Lower leg skin (tissue), 4 donors: ENCODE measurements at regions not wholly inside any gene's neighbourhood (a gene's known extent, or its start where the extent isn't known, plus 50 kb on each side); places are given as distances from the start of the nearest gene placed in this dataset.

Experiments used
- DNase-seq, 2 donors: peaks; one replicate each; pipeline ENCODE4 v3.0.0-alpha.2; 2019; ENCODE audit warnings: low spot score in 2 of 2
- H3K4me3 ChIP-seq: fragments of 200-600 bp; sonication (generic); 2 replicates; pipeline ENCODE4 v1.5.1; 2017; ENCODE audit warnings: mild to moderate bottlenecking, low read depth; ENCODE audit not compliant: poor library complexity, severe bottlenecking
- CTCF ChIP-seq, 3 donors: fragments of 450-650 bp; IDR thresholded peaks; one replicate each; pipeline ENCODE4 v1.5.1; 2016; ENCODE audit warnings: antibody characterized with exemption in 3 of 3, mild to moderate bottlenecking in 3 of 3, moderate library complexity in 2 of 3
- POLR2A ChIP-seq, 2 donors: fragments of 450-650 bp; IDR thresholded peaks; one replicate each; pipeline ENCODE4 v1.6.1; 2016 to 2017; ENCODE audit warnings: antibody characterized with exemption in 2 of 2, mild to moderate bottlenecking in 1 of 2, moderate library complexity in 1 of 2
- WGBS, 2 donors: methylation state at CpG; one replicate each; pipeline ENCODE4 v1.1.5; 2018; 5-methylcytosine and 5-hydroxymethylcytosine counted together
- intact Hi-C: fragments of 100-400 bp; cut with DNase I; formaldehyde crosslinking; loops from one replicate; pipeline ENCODE4 v1.15.0; 2023; ENCODE audit warnings: low total_unique reads

GRCh38 chr1:81144240-81144825 lies 656.4 kb upstream of the ADGRL2 start:
- DNase-seq, result no peak
- WGBS, 2 donors, result 60 to 61% methylated on average over 4 of the region's 4 CpGs
- intact Hi-C loops, result no loop called here
- TF ChIP-seq POLR2A (IDR thresholded peaks at IDR 0.05), result no peak
- no peak for TF ChIP-seq CTCF (IDR thresholded peaks at IDR 0.05)
- H3K4me3 ChIP-seq, result no peak overlapping the region

DNA sequence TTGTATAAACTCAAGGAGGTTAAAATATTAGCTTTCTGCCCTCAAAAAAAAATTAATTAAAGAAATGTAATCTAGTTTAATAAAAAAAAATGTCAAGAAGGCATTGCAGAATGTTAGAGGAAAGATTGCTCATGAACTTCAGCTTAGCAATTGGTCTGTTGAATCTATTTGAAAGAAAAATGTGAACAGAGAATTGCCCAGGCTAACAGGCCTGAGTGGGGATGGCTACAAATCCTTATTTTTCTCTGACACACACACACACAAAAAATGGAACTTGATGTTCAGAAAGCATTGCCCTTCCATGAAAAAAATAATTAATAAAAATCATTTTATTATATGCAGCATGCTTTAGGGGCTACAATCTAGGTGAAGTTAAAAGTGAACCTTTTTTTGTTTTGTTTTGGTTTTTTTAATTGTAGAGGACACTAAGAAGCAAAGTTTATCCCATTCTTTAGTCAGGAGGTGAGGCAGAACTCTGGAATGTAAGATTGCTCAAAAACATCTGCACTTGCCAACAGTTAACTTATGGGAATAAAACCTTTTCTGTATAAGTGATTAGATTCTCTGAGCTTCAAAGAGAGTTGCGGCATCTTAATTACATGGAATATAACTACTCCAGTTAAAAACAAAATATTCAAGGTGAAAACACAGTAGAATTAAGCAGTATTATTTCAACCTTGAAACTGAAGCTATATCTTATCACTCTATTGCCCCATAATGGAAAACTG lies 658.5 kb upstream of the ADGRL2 start:
- TF ChIP-seq CTCF (IDR thresholded peaks at IDR 0.05) (no peak), POLR2A (IDR thresholded peaks at IDR 0.05) (no peak)
- intact Hi-C loops, result no loop called here
- H3K4me3 ChIP-seq, result no peak overlapping the region
- DNase-seq, result no peak
- 56 to 59% methylated on average over 1 of the region's 1 CpG for WGBS, 2 donors

DNA sequence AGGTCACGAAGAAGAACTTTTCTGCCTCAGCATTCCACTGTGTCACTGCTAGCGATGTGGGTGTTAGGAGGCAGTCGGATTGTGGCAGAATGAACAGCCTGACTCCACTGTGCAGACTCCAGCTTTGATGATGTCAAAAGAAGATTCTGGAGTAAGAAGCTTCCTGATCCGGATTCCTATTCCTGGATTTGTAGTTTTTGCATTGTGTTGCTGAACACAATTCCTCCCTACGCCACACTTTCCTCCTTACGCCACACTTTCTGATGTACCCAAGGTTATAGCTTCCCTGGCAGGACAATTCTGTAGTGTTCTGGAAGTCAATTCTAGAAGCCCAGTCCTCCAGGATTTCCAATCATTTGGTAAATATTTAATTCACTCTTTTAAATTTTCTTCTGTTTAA lies 665.2 kb upstream of the ADGRL2 start:
- DNase-seq, result no peak
- 89 to 91% methylated on average over 6 of the region's 6 CpGs for WGBS, 2 donors
- no peak for TF ChIP-seq POLR2A (IDR thresholded peaks at IDR 0.05)
- no peak for TF ChIP-seq CTCF (IDR thresholded peaks at IDR 0.05)
- intact Hi-C loops, result no loop called here
- no peak overlapping the region for H3K4me3 ChIP-seq

DNA sequence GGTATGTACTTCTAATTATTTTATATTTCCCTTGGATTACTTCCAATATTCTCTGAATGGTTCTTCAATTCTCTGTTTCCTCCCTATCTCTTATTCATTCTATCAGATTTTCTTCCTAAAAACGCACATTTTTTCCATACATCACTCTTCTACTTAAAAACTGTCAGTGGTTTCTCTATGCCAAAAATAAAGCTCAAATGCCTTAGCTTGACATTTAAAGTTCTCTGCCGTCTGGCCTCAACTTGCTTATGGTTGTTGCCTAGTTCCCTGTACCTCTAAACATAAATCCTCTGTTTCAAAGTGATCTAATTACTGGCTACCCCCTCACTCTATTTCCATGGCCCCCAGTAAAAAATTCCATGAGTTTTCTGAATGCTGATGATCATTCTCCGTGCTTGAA lies 671.0 kb upstream of the ADGRL2 start:
- no peak for TF ChIP-seq CTCF (IDR thresholded peaks at IDR 0.05)
- TF ChIP-seq POLR2A (IDR thresholded peaks at IDR 0.05), result no peak
- H3K4me3 ChIP-seq, result no peak overlapping the region
- intact Hi-C loops, result no loop called here
- WGBS, 2 donors, result 41 to 59% methylated on average over 3 of the region's 3 CpGs
- no peak for DNase-seq

DNA sequence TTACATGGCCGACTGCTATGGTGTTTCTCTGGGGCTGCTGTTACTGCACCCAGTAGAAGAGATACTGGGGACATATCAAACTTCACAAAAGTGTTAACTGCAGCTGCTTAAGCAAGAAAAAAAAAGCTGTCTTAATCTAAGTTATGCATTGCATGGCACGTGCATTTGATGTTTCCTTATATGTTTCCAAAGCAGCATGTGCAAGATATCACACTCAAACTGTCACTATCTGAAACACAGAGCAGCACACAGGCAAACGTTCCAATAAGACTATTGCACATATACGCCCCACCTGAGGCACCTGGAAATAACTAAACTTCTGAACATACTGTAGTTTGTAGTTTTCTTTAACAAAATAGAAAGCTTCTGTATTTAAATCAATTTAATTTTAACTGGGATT lies 671.4 kb upstream of the ADGRL2 start:
- H3K4me3 ChIP-seq, result no peak overlapping the region
- 46 to 60% methylated on average over 4 of the region's 4 CpGs for WGBS, 2 donors
- intact Hi-C loops, result no loop called here
- no peak for DNase-seq
- TF ChIP-seq POLR2A (IDR thresholded peaks at IDR 0.05) (no peak), CTCF (IDR thresholded peaks at IDR 0.05) (no peak)

GRCh38 chr1:81128079-81128478 lies 672.7 kb upstream of the ADGRL2 start:
- intact Hi-C loops, result no loop called here
- no peak for DNase-seq
- no peak for TF ChIP-seq POLR2A (IDR thresholded peaks at IDR 0.05)
- no peak for TF ChIP-seq CTCF (IDR thresholded peaks at IDR 0.05)
- no peak overlapping the region for H3K4me3 ChIP-seq
- 97 to 100% methylated on average over 1 of the region's 1 CpG for WGBS, 2 donors
